ENCODE measurements at regions not wholly inside any gene's neighbourhood (a gene's known extent, or its start where the extent isn't known, plus 50 kb on each side); places are given as distances from the start of the nearest gene placed in this dataset.

DNA sequence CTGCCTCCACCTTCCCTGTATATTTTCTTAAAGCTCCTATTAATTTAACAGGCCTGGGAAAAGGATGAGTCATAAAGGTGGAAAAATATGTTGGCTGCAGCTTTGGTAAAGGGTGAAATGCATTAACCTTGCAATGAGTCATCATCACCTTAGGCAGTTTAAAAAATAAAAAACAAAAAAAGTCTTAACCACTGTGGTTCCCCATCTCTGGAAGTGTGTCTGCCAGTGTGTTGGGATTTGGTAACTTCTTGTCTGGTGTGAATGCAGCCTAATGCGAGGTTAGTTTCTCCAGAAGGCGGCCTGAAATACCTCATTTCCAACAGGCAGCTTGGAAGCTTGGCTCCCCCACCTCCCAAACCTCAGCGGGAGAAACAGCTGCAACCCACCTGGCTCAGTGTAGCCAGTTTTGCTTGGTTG is 265.3 kb upstream of the GAS1 start:
- intact Hi-C loops (cut with DNase I) = no loop called here
- Histone ChIP-seq H3K27ac (replicated peaks in 1 of 4) (no peak overlapping the region), H3K9me3 (no peaks in the 10 kb centered on the region), H3K4me3 (no peak overlapping the region), H3K27me3 (no peaks in the 10 kb centered on the region), H3K36me3 (no peaks in the 10 kb centered on the region), H3K4me1 (peaks cover 0 to 5% (median 0%) of the 10 kb centered on the region in 4 donors)
- TF ChIP-seq, protein P1, sequence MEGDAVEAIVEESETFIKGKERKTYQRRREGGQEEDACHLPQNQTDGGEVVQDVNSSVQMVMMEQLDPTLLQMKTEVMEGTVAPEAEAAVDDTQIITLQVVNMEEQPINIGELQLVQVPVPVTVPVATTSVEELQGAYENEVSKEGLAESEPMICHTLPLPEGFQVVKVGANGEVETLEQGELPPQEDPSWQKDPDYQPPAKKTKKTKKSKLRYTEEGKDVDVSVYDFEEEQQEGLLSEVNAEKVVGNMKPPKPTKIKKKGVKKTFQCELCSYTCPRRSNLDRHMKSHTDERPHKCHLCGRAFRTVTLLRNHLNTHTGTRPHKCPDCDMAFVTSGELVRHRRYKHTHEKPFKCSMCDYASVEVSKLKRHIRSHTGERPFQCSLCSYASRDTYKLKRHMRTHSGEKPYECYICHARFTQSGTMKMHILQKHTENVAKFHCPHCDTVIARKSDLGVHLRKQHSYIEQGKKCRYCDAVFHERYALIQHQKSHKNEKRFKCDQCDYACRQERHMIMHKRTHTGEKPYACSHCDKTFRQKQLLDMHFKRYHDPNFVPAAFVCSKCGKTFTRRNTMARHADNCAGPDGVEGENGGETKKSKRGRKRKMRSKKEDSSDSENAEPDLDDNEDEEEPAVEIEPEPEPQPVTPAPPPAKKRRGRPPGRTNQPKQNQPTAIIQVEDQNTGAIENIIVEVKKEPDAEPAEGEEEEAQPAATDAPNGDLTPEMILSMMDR (IDR thresholded peaks at IDR 0.05) = no peak
- TF ChIP-seq EP300 (IDR thresholded peaks at IDR 0.05) (no peak), POLR2A (IDR thresholded peaks at IDR 0.05; ENCODE audit: low read depth) (no peak), POLR2AphosphoS5 (IDR thresholded peaks at IDR 0.05) (no peak)
- 92% methylated on average over 3 of the region's 3 CpGs for WGBS
- peak; percentile 26 for DNase-seq (ENCODE audit: extremely low spot score)

GRCh38 chr9:87213948-87214347 is 266.6 kb upstream of the GAS1 start:
- TF ChIP-seq POLR2AphosphoS5 (IDR thresholded peaks at IDR 0.05) = no peak
- TF ChIP-seq, protein P1 (IDR thresholded peaks at IDR 0.05) = no peak
- no peak for TF ChIP-seq POLR2A (IDR thresholded peaks at IDR 0.05; ENCODE audit: low read depth)
- TF ChIP-seq EP300 (IDR thresholded peaks at IDR 0.05) = no peak
- DNase-seq (ENCODE audit: extremely low spot score) = peak; percentile 87
- H3K9me3 ChIP-seq = no peaks in the 10 kb centered on the region
- peaks cover 0 to 5% (median 0%) of the 10 kb centered on the region in 4 donors for H3K4me1 ChIP-seq
- H3K27ac ChIP-seq (replicated peaks in 1 of 4) = no peak overlapping the region
- WGBS = 96% methylated on average over 4 of the region's 4 CpGs
- H3K4me3 ChIP-seq = no peak overlapping the region
- no peaks in the 10 kb centered on the region for H3K27me3 ChIP-seq
- intact Hi-C loops (cut with DNase I) = no loop called here
- no peaks in the 10 kb centered on the region for H3K36me3 ChIP-seq

DNA sequence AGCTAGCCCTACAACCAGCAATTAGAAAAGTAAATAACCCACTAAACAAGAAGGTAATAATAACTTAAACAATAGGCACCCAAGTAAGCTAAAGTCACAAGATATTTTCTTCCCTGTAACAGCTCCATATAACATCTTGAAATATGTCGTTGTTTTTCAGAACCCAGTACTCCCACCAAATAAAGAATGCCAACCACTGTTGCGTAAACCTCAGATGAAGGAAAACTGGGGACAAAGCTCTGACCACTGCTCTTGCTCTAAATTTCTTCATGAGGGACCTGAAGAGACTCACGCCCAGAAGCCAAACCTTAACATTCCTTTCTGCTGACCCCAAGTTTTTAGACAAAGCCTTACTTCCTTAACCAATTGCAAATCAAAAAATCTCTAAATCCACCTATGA is 267.7 kb upstream of the GAS1 start:
- H3K27ac ChIP-seq (replicated peaks in 1 of 4) = no peak overlapping the region
- no peaks in the 10 kb centered on the region for H3K36me3 ChIP-seq
- intact Hi-C loops (cut with DNase I) = no loop called here
- H3K27me3 ChIP-seq = no peaks in the 10 kb centered on the region
- 99% methylated on average over 3 of the region's 3 CpGs for WGBS
- H3K4me1 ChIP-seq = peaks cover 0 to 5% (median 0%) of the 10 kb centered on the region in 4 donors
- TF ChIP-seq POLR2A (IDR thresholded peaks at IDR 0.05; ENCODE audit: low read depth) (no peak), POLR2AphosphoS5 (IDR thresholded peaks at IDR 0.05) (no peak), EP300 (IDR thresholded peaks at IDR 0.05) (no peak)
- TF ChIP-seq, protein P1 (IDR thresholded peaks at IDR 0.05) = no peak
- H3K4me3 ChIP-seq = no peak overlapping the region
- DNase-seq (ENCODE audit: extremely low spot score) = peak; percentile 53
- no peaks in the 10 kb centered on the region for H3K9me3 ChIP-seq

GRCh38 chr9:87216036-87216435 is 268.7 kb upstream of the GAS1 start:
- no peak overlapping the region for H3K27ac ChIP-seq (replicated peaks in 1 of 4)
- 79% methylated on average over 4 of the region's 4 CpGs for WGBS
- DNase-seq (ENCODE audit: extremely low spot score) = peak; percentile 80
- peaks cover 0 to 5% (median 0%) of the 10 kb centered on the region in 4 donors for H3K4me1 ChIP-seq
- no peak for TF ChIP-seq POLR2AphosphoS5 (IDR thresholded peaks at IDR 0.05)
- TF ChIP-seq, protein P1 (IDR thresholded peaks at IDR 0.05) = no peak
- TF ChIP-seq EP300 (IDR thresholded peaks at IDR 0.05) = no peak
- no peak for TF ChIP-seq POLR2A (IDR thresholded peaks at IDR 0.05; ENCODE audit: low read depth)
- no peaks in the 10 kb centered on the region for H3K36me3 ChIP-seq
- H3K9me3 ChIP-seq = no peaks in the 10 kb centered on the region
- no peaks in the 10 kb centered on the region for H3K27me3 ChIP-seq
- no peak overlapping the region for H3K4me3 ChIP-seq
- intact Hi-C loops (cut with DNase I) = no loop called here

- intact Hi-C loops (cut with DNase I) = no loop called here
- TF ChIP-seq EP300 (IDR thresholded peaks at IDR 0.05) (no peak), POLR2A (IDR thresholded peaks at IDR 0.05; ENCODE audit: low read depth) (no peak), POLR2AphosphoS5 (IDR thresholded peaks at IDR 0.05) (no peak)
- TF ChIP-seq, protein P1 (IDR thresholded peaks at IDR 0.05) = no peak
- H3K4me3 ChIP-seq = no peak overlapping the region
- H3K4me1 ChIP-seq = peaks cover 0 to 5% (median 0%) of the 10 kb centered on the region in 4 donors
- H3K36me3 ChIP-seq = no peaks in the 10 kb centered on the region
- 86% methylated on average over 5 of the region's 5 CpGs for WGBS
- peak; percentile 87 for DNase-seq (ENCODE audit: extremely low spot score)
- H3K9me3 ChIP-seq = no peaks in the 10 kb centered on the region
- H3K27me3 ChIP-seq = no peaks in the 10 kb centered on the region
- no peak overlapping the region for H3K27ac ChIP-seq (replicated peaks in 1 of 4)
These were observed 269.7 kb upstream of the GAS1 start for GRCh38 chr9:87216897-87217455.

Data from esophagus muscularis mucosa (tissue), 4 donors.